GM21576 (cell line): ENCODE measurements at regions not wholly inside any gene's neighbourhood (a gene's known extent, or its start where the extent isn't known, plus 50 kb on each side); places are given as distances from the start of the nearest gene placed in this dataset.

Experiments used
- ATAC-seq: cut with Tn5 transposase; IDR thresholded peaks from one replicate; pipeline ENCODE4 v1.9.1; 2021; ENCODE audit warnings: mild to moderate bottlenecking, moderate library complexity; ENCODE audit not compliant: unreplicated experiment

GRCh38 chr1:218112862-218113261 is 172.2 kb upstream of the RRP15 start:
- ATAC-seq: no peak

- no peak for ATAC-seq
Measured at GRCh38 chr1:218123968-218124367, 161.1 kb upstream of the RRP15 start.

GRCh38 chr1:218135371-218135770 is 149.7 kb upstream of the RRP15 start:
- no peak for ATAC-seq

- ATAC-seq: no peak
Measured at GRCh38 chr1:218139761-218140160, 145.3 kb upstream of the RRP15 start.

- ATAC-seq: no peak
Measured at GRCh38 chr1:218156595-218156994, 128.5 kb upstream of the RRP15 start.

GRCh38 chr1:218163371-218163770 is 121.7 kb upstream of the RRP15 start:
- ATAC-seq: no peak

- peak; percentile 48 for ATAC-seq
Measured at GRCh38 chr1:218164111-218164929, 120.8 kb upstream of the RRP15 start.

- ATAC-seq: peak; percentile 48
Measured at GRCh38 chr1:218164930-218165700, 120.0 kb upstream of the RRP15 start.

GRCh38 chr1:218165701-218166114 is 119.4 kb upstream of the RRP15 start:
- ATAC-seq: no peak

GRCh38 chr1:218166268-218166945 is 118.7 kb upstream of the RRP15 start:
- no peak for ATAC-seq

GRCh38 chr1:218171302-218171893 is 113.7 kb upstream of the RRP15 start:
- no peak for ATAC-seq

- ATAC-seq: no peak
Measured at GRCh38 chr1:218182455-218182854, 102.6 kb upstream of the RRP15 start.

- no peak for ATAC-seq
Measured at GRCh38 chr1:218200979-218201378, 84.1 kb upstream of the RRP15 start.

- no peak for ATAC-seq
Measured at GRCh38 chr1:218201601-218202000, 83.5 kb upstream of the RRP15 start.

- no peak for ATAC-seq
Measured at GRCh38 chr1:218205721-218206120, 79.4 kb upstream of the RRP15 start.

GRCh38 chr1:218207194-218207593 is 77.9 kb upstream of the RRP15 start:
- ATAC-seq: no peak

- ATAC-seq: no peak
Measured at GRCh38 chr1:218209351-218209861, 75.7 kb upstream of the RRP15 start.

- ATAC-seq: no peak
Measured at GRCh38 chr1:218211241-218211640, 73.9 kb upstream of the RRP15 start.

GRCh38 chr1:218217040-218217439 is 68.1 kb upstream of the RRP15 start:
- ATAC-seq: peak; percentile 59

- no peak for ATAC-seq
Measured at GRCh38 chr1:218219460-218219859, 65.6 kb upstream of the RRP15 start.

GRCh38 chr1:218224101-218224500 is 61.0 kb upstream of the RRP15 start:
- no peak for ATAC-seq
